BLaER1 (cell line): ENCODE measurements at regions not wholly inside any gene's neighbourhood (a gene's known extent, or its start where the extent isn't known, plus 50 kb on each side); places are given as distances from the start of the nearest gene placed in this dataset.
A peak's percentile ranks its signal among the peaks of the same experiment; 100 is the strongest.
"Not testable (repeated sequence)": the region's sequence is repeated elsewhere in the genome, so short reads cannot be mapped to it uniquely, and the experiment has no call there.

Experiments used
- H3K27ac ChIP-seq: shearing (Covaris generic); formaldehyde crosslinking; 2 replicates; pipeline ENCODE4 v1.8.1; 2022
- H3K27me3 ChIP-seq: shearing (Covaris generic); formaldehyde crosslinking; 2 replicates; pipeline ENCODE4 v1.8.1; 2022
- H3K36me3 ChIP-seq: shearing (Covaris generic); formaldehyde crosslinking; 2 replicates; pipeline ENCODE4 v1.8.1; 2022
- H3K4me1 ChIP-seq: shearing (Covaris generic); formaldehyde crosslinking; 2 replicates; pipeline ENCODE4 v1.8.1; 2022
- H3K4me2 ChIP-seq: shearing (Covaris generic); formaldehyde crosslinking; 2 replicates; pipeline ENCODE4 v1.8.1; 2022
- H3K4me3 ChIP-seq: shearing (Covaris generic); formaldehyde crosslinking; 2 replicates; pipeline ENCODE4 v1.8.1; 2022
- H3K9ac ChIP-seq: shearing (Covaris generic); formaldehyde crosslinking; 2 replicates; pipeline ENCODE4 v1.8.1; 2022
- H3K9me3 ChIP-seq: shearing (Covaris generic); formaldehyde crosslinking; 2 replicates; pipeline ENCODE4 v1.8.1; 2022
- H4K20me1 ChIP-seq: shearing (Covaris generic); formaldehyde crosslinking; 2 replicates; pipeline ENCODE4 v1.8.1; 2022
- Cebpa-rat ChIP-seq: shearing (Covaris generic); IDR thresholded peaks from 2 replicates; pipeline ENCODE4 v1.8.1; 2022

- Histone ChIP-seq H3K27me3 (no peaks in the 10 kb centered on the region), H3K27ac (no peak overlapping the region), H3K36me3 (peaks cover 8% of the 10 kb centered on the region; the same call in 1 of the 2 replicates), H3K4me3 (no peak overlapping the region), H3K4me1 (peaks cover 54% of the 10 kb centered on the region), H4K20me1 (peaks cover 10% of the 10 kb centered on the region; the same call in 1 of the 2 replicates), H3K4me2 (no peak overlapping the region), H3K9ac (no peak overlapping the region), H3K9me3 (peaks cover 10% of the 10 kb centered on the region; the same call in 1 of the 2 replicates)
- TF ChIP-seq Cebpa-rat, result no peak
These were observed 93.8 kb upstream of the SVIL start for GRCh38 chr10:29728541-29729049.

GRCh38 chr10:29725927-29726326 lies 91.2 kb upstream of the SVIL start:
- Histone ChIP-seq H3K4me2 (peak overlapping the region; percentile 83), H3K9ac (peak overlapping the region; percentile 39; the same call in 1 of the 2 replicates), H3K4me3 (peak overlapping the region; percentile 33; the same call in 1 of the 2 replicates), H3K9me3 (peaks cover 34% of the 10 kb centered on the region), H3K27ac (peak overlapping the region; percentile 74; the same call in 1 of the 2 replicates), H3K4me1 (peaks cover 40% of the 10 kb centered on the region)
- H4K20me1 ChIP-seq, H3K36me3 ChIP-seq, H3K27me3 ChIP-seq: not testable (repeated sequence)

DNA sequence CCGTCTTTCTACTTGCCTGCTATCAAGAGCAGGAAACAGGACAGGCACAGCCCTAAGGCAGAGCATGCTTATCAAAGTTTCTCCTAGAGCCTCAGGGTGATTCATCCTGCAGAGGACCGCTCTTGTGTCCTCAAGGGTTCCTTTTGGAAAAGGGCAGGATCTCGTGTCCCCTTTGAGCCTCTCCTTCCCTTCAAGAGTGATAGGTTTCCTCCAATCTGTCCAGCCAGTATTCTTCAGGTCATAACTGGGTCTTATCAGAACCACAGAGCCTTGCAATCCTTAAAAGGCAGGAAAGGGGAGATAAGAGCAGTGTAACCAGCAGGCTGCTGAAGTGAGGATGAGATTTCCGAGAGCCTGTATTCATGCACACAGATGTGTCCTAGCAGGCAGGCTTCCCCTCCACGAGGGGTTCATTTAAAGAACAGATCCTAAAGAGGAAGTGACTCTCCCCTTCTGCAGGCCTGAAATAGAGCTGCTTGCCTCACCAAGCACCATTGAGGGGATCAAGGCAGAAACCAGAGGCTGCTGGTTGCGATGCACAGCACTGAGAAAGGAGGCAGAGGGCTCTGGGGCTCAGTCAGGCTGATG lies 90.5 kb upstream of the SVIL start:
- peak overlapping the region; percentile 39; the same call in 1 of the 2 replicates for H3K9ac ChIP-seq
- no peaks in the 10 kb centered on the region for H3K27me3 ChIP-seq
- no peaks in the 10 kb centered on the region for H4K20me1 ChIP-seq
- H3K27ac ChIP-seq, result peak overlapping the region; percentile 74
- peak overlapping the region; percentile 33; the same call in 1 of the 2 replicates for H3K4me3 ChIP-seq
- no peak for TF ChIP-seq Cebpa-rat
- H3K4me1 ChIP-seq, result peaks cover 40% of the 10 kb centered on the region
- peaks cover 40% of the 10 kb centered on the region for H3K9me3 ChIP-seq
- H3K36me3 ChIP-seq, result peaks cover 10% of the 10 kb centered on the region; the same call in 1 of the 2 replicates
- peak overlapping the region; percentile 83 for H3K4me2 ChIP-seq

DNA sequence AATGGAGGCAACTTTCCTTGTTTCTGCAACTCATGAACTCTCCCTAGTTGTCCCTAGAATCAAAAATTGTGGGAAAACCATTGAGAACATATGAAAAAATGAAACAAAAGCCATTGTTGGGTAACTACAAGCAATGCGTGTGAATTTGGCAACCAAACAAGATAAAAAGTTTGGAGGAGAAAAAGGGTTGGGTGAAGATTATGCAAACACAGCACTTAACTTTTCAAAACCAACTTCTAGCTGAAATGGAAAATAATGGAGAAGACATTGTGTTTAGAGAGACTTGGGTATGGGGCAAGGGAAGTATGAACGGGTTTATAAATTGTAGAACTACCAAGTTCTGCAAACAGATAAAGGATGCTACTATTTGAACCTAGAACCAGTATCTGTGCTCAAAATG lies 89.0 kb upstream of the SVIL start:
- H3K36me3 ChIP-seq, result peaks cover 14% of the 10 kb centered on the region
- peaks cover 36% of the 10 kb centered on the region for H3K4me1 ChIP-seq
- no peak overlapping the region for H3K4me2 ChIP-seq
- no peaks in the 10 kb centered on the region for H3K27me3 ChIP-seq
- H4K20me1 ChIP-seq, result no peaks in the 10 kb centered on the region
- no peak overlapping the region for H3K4me3 ChIP-seq
- H3K9me3 ChIP-seq, result peaks cover 48% of the 10 kb centered on the region
- no peak overlapping the region for H3K9ac ChIP-seq
- no peak for TF ChIP-seq Cebpa-rat
- H3K27ac ChIP-seq, result peak overlapping the region; percentile 29; the same call in 1 of the 2 replicates

GRCh38 chr10:29722777-29723176 lies 88.0 kb upstream of the SVIL start:
- no peak overlapping the region for H3K4me3 ChIP-seq
- peaks cover 57% of the 10 kb centered on the region for H3K9me3 ChIP-seq
- no peak overlapping the region for H3K4me2 ChIP-seq
- H3K27ac ChIP-seq, result no peak overlapping the region
- no peak overlapping the region for H3K9ac ChIP-seq
- peaks cover 18% of the 10 kb centered on the region for H3K36me3 ChIP-seq
- H3K27me3 ChIP-seq, result no peaks in the 10 kb centered on the region
- no peaks in the 10 kb centered on the region for H4K20me1 ChIP-seq
- no peak for TF ChIP-seq Cebpa-rat
- H3K4me1 ChIP-seq, result peaks cover 35% of the 10 kb centered on the region

DNA sequence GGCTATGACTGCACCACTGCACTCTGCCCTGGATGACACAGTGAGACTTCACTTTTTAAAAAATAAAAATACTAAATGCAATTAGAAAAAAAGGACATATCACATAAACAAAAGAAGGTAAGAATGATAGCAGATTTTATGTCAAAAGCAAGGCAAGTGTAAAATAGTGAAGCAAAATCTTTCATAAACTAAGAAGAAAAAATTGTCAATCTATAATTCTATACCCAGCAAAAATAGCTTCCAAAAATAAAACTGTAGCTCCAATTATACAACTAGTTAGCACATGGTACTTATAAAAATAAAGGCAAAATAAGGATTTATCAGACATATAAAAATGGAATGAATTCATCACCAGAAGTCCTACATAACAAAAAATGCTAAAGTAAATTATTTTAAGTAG lies 85.4 kb upstream of the SVIL start:
- H4K20me1 ChIP-seq, result no peaks in the 10 kb centered on the region
- H3K36me3 ChIP-seq, result peaks cover 18% of the 10 kb centered on the region
- no peak overlapping the region for H3K4me3 ChIP-seq
- peaks cover 15% of the 10 kb centered on the region for H3K4me1 ChIP-seq
- no peak overlapping the region for H3K4me2 ChIP-seq
- H3K9ac ChIP-seq, result no peak overlapping the region
- H3K27me3 ChIP-seq, result no peaks in the 10 kb centered on the region
- peaks cover 75% of the 10 kb centered on the region for H3K9me3 ChIP-seq
- no peak for TF ChIP-seq Cebpa-rat
- H3K27ac ChIP-seq, result no peak overlapping the region

GRCh38 chr10:29719281-29719675 lies 84.5 kb upstream of the SVIL start:
- Histone ChIP-seq H3K4me1 (peaks cover 6% of the 10 kb centered on the region), H3K9me3 (peaks cover 75% of the 10 kb centered on the region), H3K27ac (no peak overlapping the region), H3K4me3 (no peak overlapping the region), H3K27me3 (no peaks in the 10 kb centered on the region), H3K9ac (no peak overlapping the region), H4K20me1 (no peaks in the 10 kb centered on the region), H3K4me2 (no peak overlapping the region), H3K36me3 (peaks cover 23% of the 10 kb centered on the region)
- no peak for TF ChIP-seq Cebpa-rat

DNA sequence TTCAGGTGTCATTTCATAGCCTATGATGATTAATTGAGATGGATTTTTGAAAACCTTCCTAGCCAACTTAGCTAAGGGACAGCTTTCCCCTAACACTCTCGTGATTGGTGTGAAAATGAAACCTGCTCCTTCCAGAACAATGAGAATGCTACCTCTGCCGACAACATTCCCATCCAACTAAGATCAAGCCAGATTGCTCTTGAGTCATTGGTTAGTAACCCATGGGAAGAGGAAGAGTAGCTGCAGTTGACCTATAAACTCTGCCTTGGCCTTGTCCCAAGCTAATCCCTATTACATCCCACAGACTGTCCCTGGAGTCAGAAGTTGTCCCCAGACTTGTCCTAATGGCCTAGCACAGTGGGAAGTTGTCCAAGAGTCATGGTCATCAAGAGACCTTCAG lies 80.5 kb upstream of the SVIL start:
- TF ChIP-seq Cebpa-rat, result no peak
- peaks cover 43% of the 10 kb centered on the region for H3K9me3 ChIP-seq
- no peaks in the 10 kb centered on the region for H4K20me1 ChIP-seq
- no peak overlapping the region for H3K27ac ChIP-seq
- no peak overlapping the region for H3K9ac ChIP-seq
- H3K4me1 ChIP-seq, result peaks cover 12% of the 10 kb centered on the region
- peaks cover 19% of the 10 kb centered on the region for H3K36me3 ChIP-seq
- no peak overlapping the region for H3K4me2 ChIP-seq
- H3K27me3 ChIP-seq, result no peaks in the 10 kb centered on the region
- no peak overlapping the region for H3K4me3 ChIP-seq

DNA sequence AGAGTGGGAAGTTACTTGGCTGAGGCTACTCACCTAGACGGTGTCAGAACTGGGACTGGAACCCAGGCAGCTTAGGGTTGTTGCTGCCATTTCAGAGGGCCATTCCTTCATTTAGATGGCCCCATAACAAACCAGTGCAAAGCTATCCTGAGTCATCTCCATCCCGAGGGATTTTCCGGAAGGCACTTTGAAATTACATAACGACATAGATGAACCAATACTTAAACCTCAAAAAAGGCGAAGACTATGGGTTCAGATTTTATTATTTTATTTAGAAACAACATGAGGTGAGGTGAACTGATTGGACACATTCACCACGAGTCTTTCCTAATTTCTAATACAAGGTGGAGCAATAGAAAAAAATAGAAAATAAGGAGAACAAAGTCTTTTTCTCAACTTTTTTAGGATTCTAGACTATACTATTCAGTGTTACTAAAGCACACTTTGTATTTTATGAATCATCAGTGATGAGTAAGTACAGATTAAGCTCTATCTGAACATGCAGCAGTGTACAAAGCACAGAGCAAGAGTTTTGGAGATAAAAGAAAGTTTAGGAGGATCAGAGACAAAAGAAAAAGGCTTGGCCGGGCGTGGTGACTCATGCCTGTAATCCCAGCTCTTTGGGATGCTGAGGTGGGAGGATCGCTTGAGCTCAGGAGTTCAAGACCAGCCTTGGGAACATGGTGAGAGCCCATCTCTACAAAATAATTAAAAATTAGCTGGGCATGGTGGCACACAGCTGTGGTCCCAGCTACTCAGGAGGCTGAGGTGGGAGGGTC lies 79.5 kb upstream of the SVIL start:
- TF ChIP-seq Cebpa-rat, result no peak
- Histone ChIP-seq H3K4me3 (no peak overlapping the region), H3K27ac (no peak overlapping the region)

DNA sequence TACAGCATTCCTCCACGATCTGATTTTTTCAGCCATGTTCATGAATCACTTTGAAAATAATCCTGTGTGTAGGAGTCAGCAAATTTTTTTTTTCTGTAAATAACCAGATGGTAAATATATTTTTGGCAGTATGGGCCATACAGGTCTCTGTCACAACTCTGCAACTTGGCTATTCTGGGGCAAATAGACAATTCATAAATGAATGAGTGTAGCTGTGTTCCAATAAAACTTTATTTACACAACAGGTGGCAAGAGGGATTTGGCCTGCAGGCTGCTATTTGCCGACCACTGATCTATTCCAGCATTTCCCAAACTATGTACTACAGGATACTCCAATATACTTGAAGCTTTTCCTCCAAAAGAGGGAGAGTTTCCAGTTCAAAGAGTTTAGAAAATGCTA lies 78.7 kb upstream of the SVIL start:
- Histone ChIP-seq H4K20me1 (no peaks in the 10 kb centered on the region), H3K36me3 (peaks cover 6% of the 10 kb centered on the region; the same call in 1 of the 2 replicates), H3K27me3 (no peaks in the 10 kb centered on the region), H3K9me3 (peaks cover 24% of the 10 kb centered on the region), H3K27ac (no peak overlapping the region), H3K9ac (no peak overlapping the region), H3K4me3 (no peak overlapping the region), H3K4me2 (no peak overlapping the region), H3K4me1 (peaks cover 12% of the 10 kb centered on the region)
- no peak for TF ChIP-seq Cebpa-rat

More for the DNA sequence above, 79.5 kb upstream of the SVIL start:
- H3K36me3 ChIP-seq, result peaks cover 15% of the 10 kb centered on the region
- H3K4me2 ChIP-seq, result no peak overlapping the region
- no peak overlapping the region for H3K9ac ChIP-seq
- no peaks in the 10 kb centered on the region for H3K27me3 ChIP-seq
- peaks cover 32% of the 10 kb centered on the region for H3K9me3 ChIP-seq
- peaks cover 12% of the 10 kb centered on the region for H3K4me1 ChIP-seq
- no peaks in the 10 kb centered on the region for H4K20me1 ChIP-seq
